PC-9 (cell line): ENCODE measurements at regions not wholly inside any gene's neighbourhood (a gene's known extent, or its start where the extent isn't known, plus 50 kb on each side); places are given as distances from the start of the nearest gene placed in this dataset.

ENCODE experiments used
- EZH2 ChIP-seq: fragments of 200-600 bp; sonication (generic); IDR thresholded peaks from 2 replicates; pipeline ENCODE4 v1.8.0; 2017; ENCODE audit warnings: antibody characterized with exemption, low read depth
- TF ChIP-seq, protein P1 (sequence below): fragments of 200-600 bp; sonication (generic); conservative IDR thresholded peaks from 2 replicates; pipeline ENCODE4 v1.6.1; 2017; ENCODE audit warnings: mixed run types, antibody characterized with exemption, mild to moderate bottlenecking, moderate library complexity

DNA sequence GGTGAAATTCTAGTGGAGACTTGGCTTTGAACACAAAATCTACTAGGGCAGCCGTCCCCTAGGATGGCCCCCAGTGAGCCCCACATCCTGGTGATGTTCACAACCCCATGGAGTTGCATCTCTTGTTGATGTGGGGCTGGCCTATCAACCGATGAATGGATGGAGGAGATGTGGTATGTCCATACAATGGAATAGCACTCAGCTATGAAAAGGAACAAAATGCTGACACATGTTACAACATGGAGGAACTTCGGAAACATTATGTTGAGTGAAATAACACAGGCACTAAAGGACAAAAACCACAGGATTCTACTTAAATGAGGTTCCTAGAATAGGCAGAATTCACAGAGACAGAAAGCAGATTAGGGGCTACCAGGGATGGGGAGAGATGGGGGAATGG, 80.1 kb upstream of the ASAP2 start:
- TF ChIP-seq, protein P1, sequence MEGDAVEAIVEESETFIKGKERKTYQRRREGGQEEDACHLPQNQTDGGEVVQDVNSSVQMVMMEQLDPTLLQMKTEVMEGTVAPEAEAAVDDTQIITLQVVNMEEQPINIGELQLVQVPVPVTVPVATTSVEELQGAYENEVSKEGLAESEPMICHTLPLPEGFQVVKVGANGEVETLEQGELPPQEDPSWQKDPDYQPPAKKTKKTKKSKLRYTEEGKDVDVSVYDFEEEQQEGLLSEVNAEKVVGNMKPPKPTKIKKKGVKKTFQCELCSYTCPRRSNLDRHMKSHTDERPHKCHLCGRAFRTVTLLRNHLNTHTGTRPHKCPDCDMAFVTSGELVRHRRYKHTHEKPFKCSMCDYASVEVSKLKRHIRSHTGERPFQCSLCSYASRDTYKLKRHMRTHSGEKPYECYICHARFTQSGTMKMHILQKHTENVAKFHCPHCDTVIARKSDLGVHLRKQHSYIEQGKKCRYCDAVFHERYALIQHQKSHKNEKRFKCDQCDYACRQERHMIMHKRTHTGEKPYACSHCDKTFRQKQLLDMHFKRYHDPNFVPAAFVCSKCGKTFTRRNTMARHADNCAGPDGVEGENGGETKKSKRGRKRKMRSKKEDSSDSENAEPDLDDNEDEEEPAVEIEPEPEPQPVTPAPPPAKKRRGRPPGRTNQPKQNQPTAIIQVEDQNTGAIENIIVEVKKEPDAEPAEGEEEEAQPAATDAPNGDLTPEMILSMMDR = no peak
- no peak for TF ChIP-seq EZH2
